ENCODE measurements at regions not wholly inside any gene's neighbourhood (a gene's known extent, or its start where the extent isn't known, plus 50 kb on each side); places are given as distances from the start of the nearest gene placed in this dataset.

DNA sequence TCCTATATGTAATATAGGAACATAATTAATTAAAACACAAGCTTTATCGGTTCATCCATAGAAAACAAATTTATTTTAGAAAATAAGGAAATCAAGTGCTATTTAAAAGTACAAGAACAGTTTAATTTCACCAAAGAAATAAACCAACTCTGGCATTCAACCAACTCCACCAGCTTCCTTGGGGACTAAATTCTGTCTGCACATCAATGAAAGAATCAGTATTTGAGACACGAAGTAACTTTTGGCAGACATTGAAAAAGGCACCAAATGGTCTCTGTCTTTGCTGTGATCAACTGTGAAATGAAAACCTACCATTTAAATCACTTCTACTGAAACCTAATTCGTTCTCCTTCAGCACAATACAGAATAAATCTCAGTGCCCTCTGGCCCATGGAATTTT lies 719.7 kb upstream of the GRIA3 start:
- no peak overlapping the region for H3K27ac ChIP-seq (ENCODE audit: low read depth in 1 of 2, low read length in 2 of 2)
- no peak for DNase-seq (ENCODE audit: low spot score)
- no peaks in the 10 kb centered on the region for H3K36me3 ChIP-seq (ENCODE audit: control insufficient read depth in 4 of 4, insufficient read depth in 3 of 4, low read depth in 1 of 4, low read length in 3 of 4)
- H3K9ac ChIP-seq (ENCODE audit: low read depth in 1 of 2, low read length in 2 of 2) = no peak overlapping the region
- H3K4me1 ChIP-seq (ENCODE audit: control insufficient read depth in 4 of 4, insufficient read depth in 4 of 4, low read length in 3 of 4) = no peaks in the 10 kb centered on the region
- peaks cover 0 to 4% (median 0%) of the 10 kb centered on the region in 4 donors for H3K27me3 ChIP-seq (ENCODE audit: control insufficient read depth in 4 of 4, insufficient read depth in 4 of 4, low read length in 3 of 4)
- TF ChIP-seq, protein P1, sequence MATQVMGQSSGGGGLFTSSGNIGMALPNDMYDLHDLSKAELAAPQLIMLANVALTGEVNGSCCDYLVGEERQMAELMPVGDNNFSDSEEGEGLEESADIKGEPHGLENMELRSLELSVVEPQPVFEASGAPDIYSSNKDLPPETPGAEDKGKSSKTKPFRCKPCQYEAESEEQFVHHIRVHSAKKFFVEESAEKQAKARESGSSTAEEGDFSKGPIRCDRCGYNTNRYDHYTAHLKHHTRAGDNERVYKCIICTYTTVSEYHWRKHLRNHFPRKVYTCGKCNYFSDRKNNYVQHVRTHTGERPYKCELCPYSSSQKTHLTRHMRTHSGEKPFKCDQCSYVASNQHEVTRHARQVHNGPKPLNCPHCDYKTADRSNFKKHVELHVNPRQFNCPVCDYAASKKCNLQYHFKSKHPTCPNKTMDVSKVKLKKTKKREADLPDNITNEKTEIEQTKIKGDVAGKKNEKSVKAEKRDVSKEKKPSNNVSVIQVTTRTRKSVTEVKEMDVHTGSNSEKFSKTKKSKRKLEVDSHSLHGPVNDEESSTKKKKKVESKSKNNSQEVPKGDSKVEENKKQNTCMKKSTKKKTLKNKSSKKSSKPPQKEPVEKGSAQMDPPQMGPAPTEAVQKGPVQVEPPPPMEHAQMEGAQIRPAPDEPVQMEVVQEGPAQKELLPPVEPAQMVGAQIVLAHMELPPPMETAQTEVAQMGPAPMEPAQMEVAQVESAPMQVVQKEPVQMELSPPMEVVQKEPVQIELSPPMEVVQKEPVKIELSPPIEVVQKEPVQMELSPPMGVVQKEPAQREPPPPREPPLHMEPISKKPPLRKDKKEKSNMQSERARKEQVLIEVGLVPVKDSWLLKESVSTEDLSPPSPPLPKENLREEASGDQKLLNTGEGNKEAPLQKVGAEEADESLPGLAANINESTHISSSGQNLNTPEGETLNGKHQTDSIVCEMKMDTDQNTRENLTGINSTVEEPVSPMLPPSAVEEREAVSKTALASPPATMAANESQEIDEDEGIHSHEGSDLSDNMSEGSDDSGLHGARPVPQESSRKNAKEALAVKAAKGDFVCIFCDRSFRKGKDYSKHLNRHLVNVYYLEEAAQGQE (IDR thresholded peaks at IDR 0.05) = no peak
- TF ChIP-seq NR2F2 (IDR thresholded peaks at IDR 0.05) = no peak
- TF ChIP-seq YY1 (IDR thresholded peaks at IDR 0.05) = no peak
- no peak for TF ChIP-seq GABPA (IDR thresholded peaks at IDR 0.05 in 1 of 2, conservative IDR thresholded peaks at IDR 0.05 in 1 of 2)
- no peak for TF ChIP-seq FOXA1 (IDR thresholded peaks at IDR 0.05)
- TF ChIP-seq, protein P2, sequence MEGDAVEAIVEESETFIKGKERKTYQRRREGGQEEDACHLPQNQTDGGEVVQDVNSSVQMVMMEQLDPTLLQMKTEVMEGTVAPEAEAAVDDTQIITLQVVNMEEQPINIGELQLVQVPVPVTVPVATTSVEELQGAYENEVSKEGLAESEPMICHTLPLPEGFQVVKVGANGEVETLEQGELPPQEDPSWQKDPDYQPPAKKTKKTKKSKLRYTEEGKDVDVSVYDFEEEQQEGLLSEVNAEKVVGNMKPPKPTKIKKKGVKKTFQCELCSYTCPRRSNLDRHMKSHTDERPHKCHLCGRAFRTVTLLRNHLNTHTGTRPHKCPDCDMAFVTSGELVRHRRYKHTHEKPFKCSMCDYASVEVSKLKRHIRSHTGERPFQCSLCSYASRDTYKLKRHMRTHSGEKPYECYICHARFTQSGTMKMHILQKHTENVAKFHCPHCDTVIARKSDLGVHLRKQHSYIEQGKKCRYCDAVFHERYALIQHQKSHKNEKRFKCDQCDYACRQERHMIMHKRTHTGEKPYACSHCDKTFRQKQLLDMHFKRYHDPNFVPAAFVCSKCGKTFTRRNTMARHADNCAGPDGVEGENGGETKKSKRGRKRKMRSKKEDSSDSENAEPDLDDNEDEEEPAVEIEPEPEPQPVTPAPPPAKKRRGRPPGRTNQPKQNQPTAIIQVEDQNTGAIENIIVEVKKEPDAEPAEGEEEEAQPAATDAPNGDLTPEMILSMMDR (IDR thresholded peaks at IDR 0.05; ENCODE audit: low read depth, low read length, missing input control) = no peak
- TF ChIP-seq, protein P3, sequence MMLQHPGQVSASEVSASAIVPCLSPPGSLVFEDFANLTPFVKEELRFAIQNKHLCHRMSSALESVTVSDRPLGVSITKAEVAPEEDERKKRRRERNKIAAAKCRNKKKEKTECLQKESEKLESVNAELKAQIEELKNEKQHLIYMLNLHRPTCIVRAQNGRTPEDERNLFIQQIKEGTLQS (IDR thresholded peaks at IDR 0.05) = no peak
- TF ChIP-seq HNF4G (IDR thresholded peaks at IDR 0.05) = no peak
- no peak for TF ChIP-seq TAF1 (conservative IDR thresholded peaks at IDR 0.05)
- no peak for TF ChIP-seq RXRA (IDR thresholded peaks at IDR 0.05)
- TF ChIP-seq, protein P4, sequence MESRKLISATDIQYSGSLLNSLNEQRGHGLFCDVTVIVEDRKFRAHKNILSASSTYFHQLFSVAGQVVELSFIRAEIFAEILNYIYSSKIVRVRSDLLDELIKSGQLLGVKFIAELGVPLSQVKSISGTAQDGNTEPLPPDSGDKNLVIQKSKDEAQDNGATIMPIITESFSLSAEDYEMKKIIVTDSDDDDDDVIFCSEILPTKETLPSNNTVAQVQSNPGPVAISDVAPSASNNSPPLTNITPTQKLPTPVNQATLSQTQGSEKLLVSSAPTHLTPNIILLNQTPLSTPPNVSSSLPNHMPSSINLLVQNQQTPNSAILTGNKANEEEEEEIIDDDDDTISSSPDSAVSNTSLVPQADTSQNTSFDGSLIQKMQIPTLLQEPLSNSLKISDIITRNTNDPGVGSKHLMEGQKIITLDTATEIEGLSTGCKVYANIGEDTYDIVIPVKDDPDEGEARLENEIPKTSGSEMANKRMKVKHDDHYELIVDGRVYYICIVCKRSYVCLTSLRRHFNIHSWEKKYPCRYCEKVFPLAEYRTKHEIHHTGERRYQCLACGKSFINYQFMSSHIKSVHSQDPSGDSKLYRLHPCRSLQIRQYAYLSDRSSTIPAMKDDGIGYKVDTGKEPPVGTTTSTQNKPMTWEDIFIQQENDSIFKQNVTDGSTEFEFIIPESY (IDR thresholded peaks at IDR 0.05) = no peak
- TF ChIP-seq EGR1 (IDR thresholded peaks at IDR 0.05; ENCODE audit: low read depth in 2 of 2) = no peak
- no peak for TF ChIP-seq FOXA2 (IDR thresholded peaks at IDR 0.05)
- no peak for TF ChIP-seq HNF4A (conservative IDR thresholded peaks at IDR 0.05)
- TF ChIP-seq RAD21 (IDR thresholded peaks at IDR 0.05) = no peak
- no peak for TF ChIP-seq SP1 (IDR thresholded peaks at IDR 0.05)
- 66% methylated on average over 3 of the region's 3 CpGs for WGBS
- no peak overlapping the region for H3K4me3 ChIP-seq (ENCODE audit: low read depth in 1 of 3, low read length in 3 of 3)
- no peaks in the 10 kb centered on the region for H3K9me3 ChIP-seq (ENCODE audit: control insufficient read depth in 4 of 4, low read length in 3 of 4)

DNA sequence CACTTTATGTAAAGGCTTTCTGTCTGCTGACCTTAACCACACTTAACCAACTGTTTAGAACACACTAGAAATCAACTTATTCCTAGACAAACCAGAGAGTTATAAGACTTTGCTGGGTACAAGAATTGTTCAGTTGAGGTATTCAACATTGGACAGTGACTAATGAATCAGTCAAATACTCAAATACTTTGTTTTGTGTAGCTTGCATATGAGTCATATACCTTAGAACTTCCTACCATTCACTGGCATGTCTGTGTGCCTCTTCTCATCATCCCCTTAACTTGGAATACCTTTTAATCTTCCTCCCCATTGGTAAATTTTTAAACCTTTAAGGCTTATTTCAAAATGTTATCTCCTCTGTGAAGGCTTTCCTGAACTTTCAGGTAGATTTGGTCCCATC lies 708.8 kb upstream of the GRIA3 start:
- no peak for DNase-seq (ENCODE audit: low spot score)
- no peaks in the 10 kb centered on the region for H3K9me3 ChIP-seq (ENCODE audit: control insufficient read depth in 4 of 4, low read length in 3 of 4)
- H3K27ac ChIP-seq (ENCODE audit: low read depth in 1 of 2, low read length in 2 of 2) = no peak overlapping the region
- H3K36me3 ChIP-seq (ENCODE audit: control insufficient read depth in 4 of 4, insufficient read depth in 3 of 4, low read depth in 1 of 4, low read length in 3 of 4) = no peaks in the 10 kb centered on the region
- H3K4me3 ChIP-seq (ENCODE audit: low read depth in 1 of 3, low read length in 3 of 3) = no peak overlapping the region
- no peaks in the 10 kb centered on the region for H3K4me1 ChIP-seq (ENCODE audit: control insufficient read depth in 4 of 4, insufficient read depth in 4 of 4, low read length in 3 of 4)
- no peak overlapping the region for H3K9ac ChIP-seq (ENCODE audit: low read depth in 1 of 2, low read length in 2 of 2)
- no peaks in the 10 kb centered on the region for H3K27me3 ChIP-seq (ENCODE audit: control insufficient read depth in 4 of 4, insufficient read depth in 4 of 4, low read length in 3 of 4)
- TF ChIP-seq FOXA2 (IDR thresholded peaks at IDR 0.05) (no peak), HNF4G (IDR thresholded peaks at IDR 0.05) (no peak), FOXA1 (IDR thresholded peaks at IDR 0.05) (no peak), SP1 (IDR thresholded peaks at IDR 0.05) (no peak), YY1 (IDR thresholded peaks at IDR 0.05) (no peak), GABPA (IDR thresholded peaks at IDR 0.05 in 1 of 2, conservative IDR thresholded peaks at IDR 0.05 in 1 of 2) (no peak), JUND (IDR thresholded peaks at IDR 0.05) (no peak), RAD21 (IDR thresholded peaks at IDR 0.05) (no peak), TAF1 (conservative IDR thresholded peaks at IDR 0.05) (no peak), EGR1 (IDR thresholded peaks at IDR 0.05; ENCODE audit: low read depth in 2 of 2) (no peak)
- TF ChIP-seq, protein P1 (IDR thresholded peaks at IDR 0.05) = no peak
- TF ChIP-seq, protein P3 (IDR thresholded peaks at IDR 0.05) = no peak
- TF ChIP-seq, protein P4 (IDR thresholded peaks at IDR 0.05) = no peak
- TF ChIP-seq, protein P5, sequence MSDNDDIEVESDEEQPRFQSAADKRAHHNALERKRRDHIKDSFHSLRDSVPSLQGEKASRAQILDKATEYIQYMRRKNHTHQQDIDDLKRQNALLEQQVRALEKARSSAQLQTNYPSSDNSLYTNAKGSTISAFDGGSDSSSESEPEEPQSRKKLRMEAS (IDR thresholded peaks at IDR 0.05) = no peak
